GM19372 (cell line): ENCODE measurements at regions not wholly inside any gene's neighbourhood (a gene's known extent, or its start where the extent isn't known, plus 50 kb on each side); places are given as distances from the start of the nearest gene placed in this dataset.

Experiments used
- ATAC-seq: cut with Tn5 transposase; IDR thresholded peaks from one replicate; pipeline ENCODE4 v1.9.1; 2021; ENCODE audit warnings: mild to moderate bottlenecking, low read depth, moderate library complexity; ENCODE audit not compliant: unreplicated experiment

DNA sequence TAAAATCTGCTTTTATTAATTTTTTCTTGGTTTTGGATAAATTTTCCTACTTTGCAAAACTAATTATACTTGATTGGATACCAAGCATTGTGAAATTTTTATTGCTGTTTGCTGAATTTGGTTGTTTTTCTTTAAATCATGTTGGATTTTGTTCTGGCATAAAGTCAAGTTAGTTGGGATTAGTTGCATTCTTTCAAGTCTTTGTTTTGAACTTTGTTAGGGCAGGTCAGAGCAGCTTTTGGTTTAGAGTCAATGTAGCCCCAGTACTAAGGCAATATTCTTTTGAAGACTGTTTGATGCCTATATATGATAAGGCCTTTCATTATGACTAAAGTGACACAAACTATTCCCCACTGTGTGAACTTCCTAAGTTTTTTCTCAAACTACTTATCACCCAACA is 531.1 kb downstream of the RASEF start:
- ATAC-seq = no peak

DNA sequence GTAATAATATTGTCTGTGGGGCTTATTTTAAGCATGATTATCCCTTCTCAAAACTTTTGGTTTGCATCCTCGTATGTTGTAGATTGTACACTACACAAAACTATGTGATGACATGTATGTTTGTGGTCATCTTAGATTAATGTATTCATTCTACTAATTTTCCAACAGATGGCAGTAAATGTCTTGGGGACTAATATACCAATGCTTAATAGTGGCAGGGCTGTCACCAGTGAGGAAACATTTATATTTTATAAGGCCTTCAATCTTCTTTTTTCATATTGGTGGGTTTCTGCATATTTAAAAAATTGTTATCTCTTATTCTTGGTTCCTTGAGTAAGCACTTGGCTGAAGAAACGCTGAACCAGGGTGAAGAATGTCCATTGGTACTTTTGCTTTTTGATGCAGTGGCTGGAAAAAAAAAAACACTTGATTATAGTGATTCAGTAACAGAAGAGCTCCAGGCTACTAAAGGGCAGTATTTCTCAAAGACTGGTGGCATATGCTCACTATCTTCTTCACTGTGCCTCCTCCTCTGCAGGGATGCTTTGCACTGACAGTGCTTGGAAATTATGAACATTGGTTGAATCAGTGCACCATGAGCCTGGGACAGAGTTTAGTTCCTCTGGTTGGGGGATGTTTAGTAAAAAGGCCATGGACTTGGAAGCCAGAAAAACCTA is 530.3 kb downstream of the RASEF start:
- ATAC-seq = no peak

DNA sequence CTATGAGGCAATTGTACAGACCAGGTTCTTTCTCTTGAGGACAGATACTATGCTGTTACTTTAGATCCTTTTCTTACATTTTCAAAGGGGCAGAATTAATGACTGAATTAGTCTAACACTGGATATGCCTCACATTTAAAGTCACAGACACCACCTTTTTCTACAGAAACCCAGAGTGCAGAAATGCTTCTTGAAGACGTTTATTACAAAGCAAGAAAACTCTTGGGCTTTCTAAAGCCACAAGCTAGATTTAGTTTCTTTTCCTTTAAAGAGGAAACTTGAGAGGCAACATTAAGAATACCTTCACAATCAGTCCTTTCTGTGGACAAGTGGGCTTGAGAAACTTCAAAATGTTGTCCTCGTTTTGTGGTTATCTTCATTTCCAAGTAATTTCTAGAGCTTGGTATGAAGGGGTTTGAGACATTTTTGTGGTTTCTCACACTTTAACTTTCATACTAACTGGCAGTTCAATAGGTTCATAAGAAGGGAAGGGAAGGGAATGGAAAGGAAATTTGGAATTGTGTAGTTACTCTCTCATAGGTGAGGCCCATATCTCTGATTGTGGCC is 527.4 kb downstream of the RASEF start:
- ATAC-seq = no peak

DNA sequence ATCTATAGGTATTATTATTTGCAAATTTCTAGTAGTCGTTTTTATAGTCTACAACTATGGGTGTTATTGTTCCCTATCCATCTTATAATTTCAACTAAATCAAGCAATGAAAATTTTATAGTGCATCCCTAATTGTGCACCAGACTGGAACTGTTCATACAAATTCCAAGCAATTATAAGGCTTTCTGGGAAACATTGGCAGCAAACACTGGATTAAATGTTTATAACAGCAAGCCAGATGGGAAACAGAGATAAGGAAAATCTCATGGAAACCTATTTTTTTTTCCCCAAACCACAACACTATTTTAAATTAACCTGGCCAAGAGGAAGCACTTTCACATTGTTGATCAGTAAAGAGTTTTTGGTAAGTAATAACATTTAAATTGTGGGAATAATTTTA is 524.3 kb downstream of the RASEF start:
- no peak for ATAC-seq

DNA sequence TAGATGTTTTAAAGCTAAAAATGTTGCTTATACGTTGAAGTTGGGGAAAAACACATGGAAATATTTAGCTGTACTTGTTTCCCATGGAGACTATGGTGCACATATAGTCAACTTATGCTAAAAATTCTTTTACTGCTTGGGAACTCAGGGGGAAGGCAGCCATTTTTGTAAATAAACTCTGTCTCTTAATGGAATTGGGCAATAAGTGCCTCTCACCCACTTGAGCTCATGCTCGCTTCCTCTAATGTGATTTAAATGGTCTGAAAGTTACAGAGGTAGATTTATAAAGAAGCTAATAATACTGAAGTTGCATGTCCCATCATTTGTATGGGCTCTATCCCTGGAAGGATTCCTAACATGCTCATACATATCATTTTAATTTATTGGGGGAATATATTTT is 523.8 kb downstream of the RASEF start:
- ATAC-seq = no peak

DNA sequence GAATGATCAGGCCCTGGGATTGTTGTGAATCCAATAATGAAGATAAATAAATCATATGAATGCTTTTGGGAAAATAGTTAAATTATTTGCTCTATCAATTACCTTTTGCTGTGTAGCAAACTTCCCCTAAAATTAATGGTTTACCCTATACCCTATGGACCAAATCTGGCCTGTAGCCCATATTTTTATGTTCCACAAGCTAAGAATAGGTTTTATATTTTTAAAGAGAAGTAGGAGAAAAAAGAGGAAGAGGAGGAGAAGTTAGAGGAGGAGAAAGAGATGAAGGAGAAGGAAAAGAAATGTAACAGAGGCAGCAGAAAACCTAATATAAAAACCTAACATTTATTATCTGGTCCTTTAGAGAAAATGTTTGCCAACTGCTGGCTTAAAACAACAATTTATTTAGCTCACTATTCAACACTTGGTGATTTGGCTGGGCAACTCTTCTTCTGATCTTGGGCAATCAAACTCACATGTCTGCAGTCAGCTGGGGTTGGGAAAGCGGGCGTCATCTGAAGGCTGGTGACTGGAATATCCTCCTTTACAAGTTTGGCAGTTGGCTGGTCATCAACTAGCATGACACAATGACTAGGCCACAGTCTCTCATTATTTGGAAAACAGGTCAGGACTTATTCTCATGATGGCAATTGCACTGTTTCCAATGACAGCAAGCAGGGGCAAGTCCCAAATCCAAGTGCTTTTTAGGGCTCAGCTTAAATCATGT is 522.9 kb downstream of the RASEF start:
- ATAC-seq = no peak

DNA sequence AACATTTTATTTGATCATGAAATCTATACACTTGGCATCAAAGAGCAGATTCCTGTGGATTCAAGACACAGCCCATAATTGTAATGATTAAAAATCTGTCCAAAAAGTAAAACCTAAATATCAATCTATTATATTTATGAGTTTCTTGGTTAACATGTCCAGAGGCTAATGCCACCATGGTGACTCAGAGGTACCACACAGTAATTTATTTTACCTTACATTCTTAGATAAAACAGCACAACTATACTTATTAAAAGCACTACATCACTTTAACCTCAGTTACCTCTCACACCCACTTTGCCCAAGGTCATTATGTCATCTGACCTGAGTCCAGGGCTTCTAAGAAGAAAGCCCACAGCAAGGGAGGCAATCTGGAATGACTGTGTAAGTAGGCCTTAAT is 519.2 kb downstream of the RASEF start:
- no peak for ATAC-seq

DNA sequence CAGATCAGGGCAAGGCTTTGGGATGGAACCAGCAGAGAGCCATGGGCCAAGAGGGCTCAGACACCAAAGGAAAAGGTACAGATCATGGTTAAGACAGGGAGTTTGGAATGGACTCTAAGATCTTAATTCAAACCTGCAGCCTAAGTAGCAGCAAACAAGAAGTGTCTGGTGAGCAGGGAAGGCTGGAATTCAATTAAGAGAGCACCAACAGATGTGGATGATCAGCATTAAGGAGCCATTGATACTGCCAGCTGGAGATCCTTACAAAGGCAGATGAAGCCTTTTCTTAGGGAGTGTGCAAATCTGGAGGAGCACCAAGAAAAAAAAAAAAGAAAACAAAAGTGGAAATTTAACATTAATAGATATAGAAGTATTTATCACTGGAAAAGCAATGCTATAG is 516.8 kb downstream of the RASEF start:
- no peak for ATAC-seq

DNA sequence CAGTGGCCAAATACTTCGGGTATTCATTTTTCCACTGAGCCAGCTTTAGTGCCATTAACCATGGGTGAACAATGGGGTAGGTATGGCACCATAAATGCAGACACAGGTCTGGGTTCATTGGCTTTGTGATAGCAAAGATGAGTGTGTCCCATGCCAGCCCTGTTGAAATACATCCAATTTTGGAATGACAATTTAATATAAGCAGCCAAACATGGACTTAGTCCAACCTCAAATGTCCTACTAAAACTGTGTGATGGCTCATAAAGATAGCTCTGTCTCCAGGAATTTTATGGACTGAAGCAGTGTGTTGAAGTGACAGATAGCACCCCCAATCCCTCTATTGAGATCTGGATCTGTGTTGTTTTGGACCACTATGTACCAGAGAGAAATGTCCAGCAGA is 514.9 kb downstream of the RASEF start:
- no peak for ATAC-seq

DNA sequence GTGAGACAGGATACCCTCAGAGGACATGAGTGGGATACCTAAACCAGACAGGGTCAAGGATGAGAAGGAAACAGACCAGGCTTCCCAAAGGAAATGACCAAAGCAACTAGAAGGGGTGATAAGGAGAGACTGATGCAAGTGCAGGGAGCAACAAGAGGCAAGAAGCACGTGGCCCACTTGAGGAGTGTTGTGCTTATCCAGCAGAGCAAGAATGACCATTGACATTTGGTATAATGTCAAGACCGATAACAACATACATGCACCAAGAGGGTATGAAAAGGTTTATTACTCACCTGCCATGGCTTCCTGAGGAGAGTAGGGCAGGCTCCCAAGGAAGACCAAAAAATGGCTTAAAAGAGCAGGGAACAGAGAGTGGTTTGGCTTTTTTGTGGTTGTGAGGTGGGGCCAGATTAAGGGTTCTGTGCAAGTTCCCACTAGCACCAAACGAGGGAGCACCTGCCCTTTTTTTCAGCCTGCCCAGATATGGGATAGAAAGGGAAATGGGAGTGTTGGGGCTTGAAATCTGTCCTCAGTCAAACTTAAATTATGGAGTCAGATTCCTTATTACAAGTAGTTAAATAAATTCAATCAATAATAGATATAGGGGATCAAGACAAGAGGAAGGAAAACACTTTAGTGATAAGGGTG is 513.6 kb downstream of the RASEF start:
- no peak for ATAC-seq

DNA sequence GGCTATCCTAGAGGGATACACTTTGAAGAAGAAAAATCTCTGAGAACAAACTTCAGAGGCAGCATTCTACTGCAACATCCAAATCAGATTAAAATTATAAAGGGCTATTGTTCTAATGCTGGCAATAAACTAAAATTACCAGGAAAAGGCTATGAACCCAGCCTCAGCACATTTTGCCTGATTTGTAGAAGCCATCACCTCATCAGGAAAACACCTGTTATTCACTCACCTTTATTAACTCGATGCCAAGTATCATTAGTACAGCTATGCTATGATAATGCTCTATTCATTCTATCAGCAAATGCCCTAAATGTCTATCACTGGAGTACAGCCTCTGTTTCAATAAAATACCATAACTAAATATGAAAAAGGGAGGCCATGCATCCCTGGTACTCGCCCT is 510.2 kb downstream of the RASEF start:
- ATAC-seq = no peak

DNA sequence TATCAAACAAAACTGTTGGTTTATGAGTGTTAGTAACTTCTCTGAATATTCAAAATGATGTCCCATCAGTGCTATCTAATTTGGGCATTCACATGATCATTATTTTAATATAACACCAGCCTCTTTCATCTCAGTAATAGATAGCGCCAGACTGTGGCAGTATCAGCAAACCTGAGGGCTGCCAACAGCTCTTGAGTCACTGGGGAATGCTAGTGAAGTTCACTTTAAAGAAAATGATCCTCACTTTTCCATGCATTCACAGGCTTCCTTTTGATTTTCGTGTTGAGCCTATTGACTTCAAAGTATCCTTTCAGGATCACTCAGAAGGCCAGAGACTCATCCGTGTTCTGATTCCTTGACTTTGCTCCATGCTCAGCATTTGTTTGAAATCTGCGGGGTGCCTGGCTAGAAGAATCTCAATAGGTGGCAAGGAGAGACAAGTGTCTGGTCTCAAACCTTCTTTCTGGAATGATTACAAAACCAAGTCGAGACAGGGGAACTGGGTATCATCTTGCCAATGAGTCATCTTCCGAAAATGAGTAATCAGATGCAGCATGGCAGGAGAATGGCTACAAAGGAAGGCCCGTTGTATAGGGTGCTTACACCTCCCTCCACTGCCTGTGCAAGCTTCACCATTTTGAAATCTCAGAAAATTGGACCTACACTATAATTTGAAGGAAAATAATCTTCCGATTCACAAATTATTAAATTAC is 509.1 kb downstream of the RASEF start:
- ATAC-seq = no peak

DNA sequence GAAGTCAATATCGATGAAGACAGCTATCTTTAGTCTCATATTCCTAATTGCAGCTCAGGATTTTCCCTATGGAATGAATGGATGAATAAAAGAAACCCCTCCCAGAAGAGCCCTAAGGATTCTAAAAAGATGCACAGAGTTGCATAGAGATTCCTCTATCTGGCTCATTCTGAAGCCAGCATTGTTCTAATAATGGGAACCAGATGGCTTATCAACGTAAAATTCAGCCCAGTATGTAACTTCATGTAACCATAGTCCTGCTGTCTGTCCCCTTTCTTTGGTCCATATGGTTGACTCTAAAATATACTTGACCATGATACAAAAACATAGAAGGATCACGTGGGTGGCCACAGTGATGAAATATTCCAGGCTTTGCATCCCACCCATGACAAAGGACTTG is 508.6 kb downstream of the RASEF start:
- ATAC-seq = no peak

DNA sequence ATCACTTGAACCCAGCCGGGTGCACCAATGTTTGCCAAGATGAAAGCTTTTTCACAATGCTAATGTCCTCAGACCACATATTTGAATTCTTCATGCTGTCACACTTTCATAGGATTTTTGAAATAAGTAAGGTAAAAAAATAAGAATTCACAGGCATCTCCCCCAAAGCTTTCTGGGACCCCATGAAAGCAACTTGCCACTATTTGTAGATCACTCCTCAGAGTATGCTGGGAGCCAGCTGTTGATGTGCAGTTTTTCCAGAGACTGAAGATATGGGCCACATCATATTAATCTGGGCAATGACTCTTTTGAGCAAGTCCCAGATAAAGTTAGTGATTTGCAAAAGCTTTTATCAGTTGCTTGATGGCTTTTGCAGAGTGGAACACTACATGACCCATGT is 507.9 kb downstream of the RASEF start:
- no peak for ATAC-seq

DNA sequence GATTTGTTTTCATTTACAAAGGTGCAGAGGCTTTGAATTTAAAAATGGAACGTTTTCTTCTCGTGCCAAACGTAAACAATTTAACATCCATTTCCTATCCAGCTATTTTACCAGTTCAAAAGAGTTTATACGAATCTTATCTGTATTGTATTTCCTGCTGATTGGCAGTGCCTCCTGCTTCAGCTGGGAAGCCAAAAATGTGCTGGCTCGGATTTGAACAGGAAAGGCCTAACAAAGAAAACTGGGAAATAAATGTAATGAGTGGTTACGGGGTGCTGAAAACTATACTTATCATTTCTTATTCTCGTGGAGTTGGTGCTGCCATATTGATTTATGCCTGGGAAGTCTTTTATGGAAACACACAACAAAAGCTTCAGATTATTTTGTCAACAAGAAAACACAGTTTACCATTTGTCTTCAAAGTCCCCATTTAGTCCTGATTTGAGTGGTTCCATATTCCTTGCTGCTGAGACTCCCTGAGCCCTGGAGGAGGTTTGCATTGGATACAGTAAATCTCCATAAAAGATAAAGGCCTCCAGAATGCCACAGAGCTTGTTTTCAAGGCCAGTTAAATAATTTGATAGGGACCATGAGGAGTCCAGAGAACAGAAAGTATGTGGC is 507.4 kb downstream of the RASEF start:
- no peak for ATAC-seq

DNA sequence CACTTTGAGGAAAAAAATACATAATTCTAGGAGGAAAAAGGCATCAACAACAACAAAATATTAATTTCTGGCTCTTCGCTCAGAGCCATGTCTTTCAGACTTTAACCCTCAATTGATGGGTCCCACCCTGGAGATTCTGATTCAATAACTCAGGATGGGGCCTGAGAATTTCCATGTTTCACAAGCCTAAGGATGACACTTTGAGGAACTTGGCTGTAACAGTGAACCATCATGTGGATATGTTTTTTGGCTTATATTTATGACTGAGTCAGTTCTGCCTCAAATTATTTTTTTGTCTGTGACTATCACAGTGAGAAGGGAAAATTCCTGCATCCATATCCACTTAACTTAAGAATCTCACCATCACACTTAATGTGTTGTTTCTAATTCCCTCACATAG is 504.6 kb downstream of the RASEF start:
- ATAC-seq = no peak

DNA sequence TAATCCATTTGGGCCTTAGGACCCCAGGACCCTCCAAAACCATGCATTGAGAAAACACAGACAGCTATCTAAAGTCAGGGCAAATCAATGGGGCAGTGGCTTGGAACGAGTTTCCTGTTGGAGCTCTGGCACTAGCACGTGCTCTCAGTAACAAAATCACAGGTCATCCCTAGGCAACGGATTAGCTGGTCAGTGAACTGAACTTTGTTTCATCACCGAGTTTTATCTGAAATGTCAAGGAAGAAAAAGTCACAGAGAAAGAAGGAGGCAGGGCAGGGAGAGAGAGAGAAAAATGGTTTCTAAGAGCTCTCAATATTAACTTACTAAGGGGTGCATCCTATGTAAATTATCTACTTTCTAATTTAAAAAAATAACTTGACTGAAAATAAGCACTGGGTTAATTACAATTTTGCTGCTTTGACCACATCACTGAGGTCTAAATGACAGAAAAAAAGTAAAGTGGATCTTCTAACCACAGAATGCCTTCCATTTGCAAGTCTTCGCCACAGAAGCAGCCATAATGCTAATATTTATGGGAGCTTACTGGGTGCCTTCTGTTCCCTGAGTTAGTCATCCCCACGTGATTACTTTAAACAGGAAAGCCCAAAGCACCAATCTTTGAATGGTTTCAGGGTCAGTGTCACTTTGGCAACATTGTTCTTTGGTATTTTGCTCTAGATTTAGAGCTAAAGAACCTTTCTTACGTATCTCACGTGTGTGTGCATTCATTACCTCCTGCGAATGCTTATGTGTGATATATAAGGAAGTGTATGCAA is 503.9 kb downstream of the RASEF start:
- no peak for ATAC-seq

DNA sequence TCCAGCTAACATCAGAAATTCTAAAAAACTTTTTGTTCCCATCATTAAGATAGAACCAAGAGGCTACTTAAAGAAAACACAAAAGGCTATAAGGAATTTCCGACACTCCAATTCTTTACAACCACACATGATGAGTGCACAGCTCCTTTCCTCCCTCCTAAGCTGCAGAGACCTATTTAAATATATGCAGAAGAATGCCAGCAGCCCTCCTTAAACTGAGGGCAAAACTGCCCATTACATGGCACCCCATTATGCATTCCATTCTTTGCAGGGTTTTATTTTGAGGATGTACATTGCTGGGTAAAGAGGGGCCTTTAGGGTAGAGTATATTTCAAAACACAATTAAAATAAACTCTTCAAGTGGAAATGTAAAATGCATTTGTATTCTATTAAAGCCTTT is 502.9 kb downstream of the RASEF start:
- ATAC-seq = no peak

DNA sequence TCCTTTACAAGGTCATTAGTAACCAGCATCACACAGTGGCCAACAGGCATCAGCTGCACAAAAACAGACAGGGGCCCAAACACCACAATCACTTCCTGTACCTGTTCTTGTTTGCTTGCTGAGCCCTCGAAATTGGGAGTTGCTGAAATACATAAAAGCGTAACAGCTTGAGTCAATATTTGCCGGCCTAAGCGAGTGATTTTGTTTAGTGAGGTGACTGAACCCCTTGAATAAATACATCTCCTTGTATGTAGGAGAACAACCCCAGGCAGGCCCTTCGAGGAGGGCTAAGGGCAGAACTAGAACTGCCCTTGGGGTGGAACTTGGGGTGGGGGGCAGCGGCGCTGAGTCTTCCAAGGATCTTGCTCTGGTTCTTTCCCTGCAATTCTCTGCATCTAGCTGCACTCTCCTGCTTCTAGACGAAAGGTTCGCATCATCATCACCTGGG is 502.5 kb downstream of the RASEF start:
- no peak for ATAC-seq

DNA sequence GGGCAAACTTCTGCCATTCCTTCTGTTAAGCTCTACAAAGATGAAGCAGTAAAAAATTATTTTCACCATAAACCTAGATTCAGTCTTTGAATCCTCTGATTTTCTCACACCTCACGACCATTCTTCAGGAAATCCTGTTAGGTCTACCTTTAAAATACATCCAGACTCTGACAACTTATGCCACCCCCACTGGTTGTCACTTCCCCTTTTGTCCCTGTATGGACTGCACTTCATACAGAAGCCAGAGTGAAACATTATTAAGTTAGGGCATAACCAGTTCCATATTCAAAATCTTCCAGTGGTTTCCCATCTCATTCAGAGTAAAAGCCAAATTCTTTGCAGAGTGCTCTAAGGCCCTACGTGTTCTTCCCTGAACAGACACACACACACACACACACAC is 499.8 kb downstream of the RASEF start:
- ATAC-seq = no peak
